Trophoblast cell (in vitro differentiated cells and primary cell): ENCODE measurements at regions not wholly inside any gene's neighbourhood (a gene's known extent, or its start where the extent isn't known, plus 50 kb on each side); places are given as distances from the start of the nearest gene placed in this dataset.

Experiments used
- DNase-seq, 2 donors: peaks; one replicate each; pipeline ENCODE4 v3.0.0-alpha.2; 2016
- H2AFZ ChIP-seq: 2 replicates; pipeline ENCODE4 v1.6.1; 2013; ENCODE audit warnings: low read length, moderate library complexity, mild to moderate bottlenecking; ENCODE audit not compliant: insufficient read depth, poor library complexity
- H2AK5ac ChIP-seq: 2 replicates; pipeline ENCODE4 v1.6.1; 2013; ENCODE audit warnings: mild to moderate bottlenecking, low read length
- H2BK120ac ChIP-seq: 2 replicates; pipeline ENCODE4 v1.6.1; 2013; ENCODE audit warnings: low read length, mild to moderate bottlenecking, moderate library complexity; ENCODE audit not compliant: insufficient read depth, poor library complexity
- H2BK12ac ChIP-seq: 2 replicates; pipeline ENCODE4 v1.6.1; 2013; ENCODE audit warnings: mild to moderate bottlenecking, low read length, moderate library complexity
- H2BK5ac ChIP-seq: 2 replicates; pipeline ENCODE4 v1.6.1; 2013; ENCODE audit warnings: low read length, low read depth, moderate library complexity, mild to moderate bottlenecking; ENCODE audit not compliant: poor library complexity
- H3K14ac ChIP-seq: 2 replicates; pipeline ENCODE4 v1.6.1; 2013; ENCODE audit warnings: mild to moderate bottlenecking, low read length
- H3K18ac ChIP-seq: 2 replicates; pipeline ENCODE4 v1.6.1; 2013; ENCODE audit warnings: mild to moderate bottlenecking, low read length
- H3K23ac ChIP-seq: 2 replicates; pipeline ENCODE4 v1.6.1; 2013; ENCODE audit warnings: low read length
- H3K27ac ChIP-seq: 2 replicates; pipeline ENCODE4 v1.5.1; 2013; ENCODE audit warnings: low read depth, mild to moderate bottlenecking, inconsistent platforms, low read length, moderate library complexity
- H3K27me3 ChIP-seq: 2 replicates; pipeline ENCODE4 v1.6.1; 2013; ENCODE audit warnings: inconsistent platforms, mild to moderate bottlenecking, low read length, moderate library complexity; ENCODE audit not compliant: insufficient read depth
- H3K36me3 ChIP-seq, 2 experiments: 1 replicate in 1 of 2; 2 replicates in 1 of 2; pipeline ENCODE4 v1.6.1; 2013; ENCODE audit warnings: low read length in 2 of 2, mild to moderate bottlenecking in 2 of 2, moderate library complexity in 1 of 2; ENCODE audit not compliant: insufficient read depth in 2 of 2, control insufficient read depth in 1 of 2
- H3K4ac ChIP-seq: 2 replicates; pipeline ENCODE4 v1.6.1; 2013; ENCODE audit warnings: low read depth, mild to moderate bottlenecking, low read length, moderate library complexity
- H3K4me1 ChIP-seq, 2 experiments: 1 replicate in 1 of 2; 2 replicates in 1 of 2; pipeline ENCODE4 v1.6.1; 2013; ENCODE audit warnings: low read length in 2 of 2, mild to moderate bottlenecking in 2 of 2, moderate library complexity in 1 of 2; ENCODE audit not compliant: insufficient read depth in 2 of 2, control insufficient read depth in 1 of 2
- H3K4me2 ChIP-seq: 2 replicates; pipeline ENCODE4 v1.6.1; 2013; ENCODE audit warnings: inconsistent platforms, mild to moderate bottlenecking, low read length, moderate library complexity
- H3K4me3 ChIP-seq: 2 replicates; pipeline ENCODE4 v1.5.1; 2013; ENCODE audit warnings: mild to moderate bottlenecking, low read depth, low read length, inconsistent platforms
- H3K79me1 ChIP-seq: one replicate; pipeline ENCODE4 v1.6.1; 2013; ENCODE audit warnings: low read length
- H3K79me2 ChIP-seq: 2 replicates; pipeline ENCODE4 v1.6.1; 2013; ENCODE audit warnings: low read length, mild to moderate bottlenecking; ENCODE audit not compliant: control insufficient read depth, insufficient read depth, poor library complexity
- H3K9ac ChIP-seq: 2 replicates; pipeline ENCODE4 v1.6.1; 2013; ENCODE audit warnings: mild to moderate bottlenecking, low read length
- H3K9me3 ChIP-seq: 2 replicates; pipeline ENCODE4 v1.6.1; 2013; ENCODE audit warnings: low read depth, mild to moderate bottlenecking, control low read depth, inconsistent platforms, low read length; ENCODE audit not compliant: insufficient read depth
- H4K12ac ChIP-seq: 2 replicates; pipeline ENCODE4 v1.6.1; 2013; ENCODE audit warnings: low read depth, mild to moderate bottlenecking, low read length, moderate library complexity
- H4K8ac ChIP-seq: 2 replicates; pipeline ENCODE4 v1.6.1; 2013; ENCODE audit warnings: low read depth, mild to moderate bottlenecking, low read length, moderate library complexity
- H4K91ac ChIP-seq: one replicate; pipeline ENCODE4 v1.6.1; 2013; ENCODE audit warnings: low read depth, mild to moderate bottlenecking, low read length, moderate library complexity
- WGBS: extraction: QIAGEN DNeasy Blood & Tissue Kit; methylation state at CpG from one replicate; pipeline ENCODE4 v1.1.7; 2013; ENCODE audit warnings: missing lambda C conversion rate; ENCODE audit not compliant: insufficient read length, insufficient coverage; ENCODE audit errors: extremely low coverage; 5-methylcytosine and 5-hydroxymethylcytosine counted together

DNA sequence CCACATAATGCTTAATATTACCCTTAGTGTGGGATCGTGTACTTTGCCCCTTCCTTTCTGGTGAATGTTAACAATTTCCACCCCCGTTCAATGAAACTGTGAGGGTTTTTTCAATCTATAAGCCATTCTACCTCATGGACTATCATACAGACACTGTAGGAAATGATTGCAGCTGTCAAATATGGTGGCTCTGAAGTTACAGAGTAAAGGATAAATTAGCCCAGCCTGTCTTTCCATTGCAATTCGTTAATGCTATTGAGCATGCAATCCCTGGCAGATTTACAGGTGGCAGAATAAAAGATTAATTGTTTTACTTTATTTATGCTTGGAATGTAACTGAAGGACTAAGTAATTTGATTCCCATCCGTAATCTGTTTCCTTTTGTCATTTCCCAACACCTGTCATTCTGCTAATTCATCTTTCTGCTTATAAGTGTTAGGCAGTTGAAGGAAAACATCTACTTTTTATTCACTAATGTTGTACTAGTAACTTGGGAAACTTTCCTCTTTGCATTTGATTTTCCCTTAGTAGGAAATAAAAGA is 1211.6 kb upstream of the LRRN3 start:
- no peak overlapping the region for H3K4ac ChIP-seq
- no peaks in the 10 kb centered on the region for H3K9me3 ChIP-seq
- H3K27me3 ChIP-seq = no peaks in the 10 kb centered on the region
- no peak overlapping the region for H4K8ac ChIP-seq
- no peak overlapping the region for H3K18ac ChIP-seq
- H3K36me3 ChIP-seq = no peaks in the 10 kb centered on the region
- H4K91ac ChIP-seq = no peak overlapping the region
- H3K4me1 ChIP-seq = no peaks in the 10 kb centered on the region
- H2BK5ac ChIP-seq = no peak overlapping the region
- H4K12ac ChIP-seq = no peak overlapping the region
- no peak overlapping the region for H3K27ac ChIP-seq
- no peaks in the 10 kb centered on the region for H3K79me1 ChIP-seq
- H2BK120ac ChIP-seq = no peak overlapping the region
- H2BK12ac ChIP-seq = no peak overlapping the region
- H2AFZ ChIP-seq = no peak overlapping the region
- no peak for DNase-seq
- no peak overlapping the region for H3K14ac ChIP-seq
- no peak overlapping the region for H2AK5ac ChIP-seq
- H3K23ac ChIP-seq = no peak overlapping the region
- no CpG with 5 or more reads among the region's 4 CpGs for WGBS
- H3K79me2 ChIP-seq = no peaks in the 10 kb centered on the region
- H3K4me3 ChIP-seq = no peak overlapping the region
- H3K4me2 ChIP-seq = no peak overlapping the region
- H3K9ac ChIP-seq = no peak overlapping the region

DNA sequence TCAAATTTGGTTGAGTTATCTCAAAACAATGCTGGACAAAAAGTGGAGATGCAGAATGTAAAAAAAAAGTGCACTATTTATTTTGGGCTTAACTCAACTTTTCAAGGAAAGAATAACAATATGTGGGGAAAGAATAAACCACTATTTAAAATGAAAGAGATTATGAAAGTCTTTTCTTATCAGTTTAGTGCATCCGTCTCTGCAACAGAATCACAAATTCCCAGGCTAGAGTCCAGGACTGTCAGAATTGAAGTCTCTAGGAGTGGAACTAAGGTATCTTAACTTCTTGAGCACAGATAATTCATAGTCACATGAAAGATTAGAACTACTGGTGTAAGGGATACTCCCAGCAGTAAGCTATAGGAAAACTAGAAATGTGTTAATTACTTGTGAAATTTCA is 1200.3 kb upstream of the LRRN3 start:
- Histone ChIP-seq H4K91ac (no peak overlapping the region), H2AK5ac (no peak overlapping the region), H3K4me3 (no peak overlapping the region), H3K4me1 (no peaks in the 10 kb centered on the region), H3K9ac (no peak overlapping the region), H2BK5ac (no peak overlapping the region), H3K9me3 (no peaks in the 10 kb centered on the region), H3K79me2 (no peaks in the 10 kb centered on the region), H2BK12ac (no peak overlapping the region), H3K27me3 (no peaks in the 10 kb centered on the region), H2AFZ (no peak overlapping the region), H3K79me1 (no peaks in the 10 kb centered on the region), H4K12ac (no peak overlapping the region), H3K4me2 (no peak overlapping the region), H4K8ac (no peak overlapping the region), H3K14ac (no peak overlapping the region), H3K18ac (no peak overlapping the region), H3K23ac (no peak overlapping the region), H3K36me3 (no peaks in the 10 kb centered on the region), H2BK120ac (no peak overlapping the region), H3K27ac (no peak overlapping the region), H3K4ac (no peak overlapping the region)
- DNase-seq = no peak
- WGBS = no CpG with 5 or more reads among the region's 1 CpG

DNA sequence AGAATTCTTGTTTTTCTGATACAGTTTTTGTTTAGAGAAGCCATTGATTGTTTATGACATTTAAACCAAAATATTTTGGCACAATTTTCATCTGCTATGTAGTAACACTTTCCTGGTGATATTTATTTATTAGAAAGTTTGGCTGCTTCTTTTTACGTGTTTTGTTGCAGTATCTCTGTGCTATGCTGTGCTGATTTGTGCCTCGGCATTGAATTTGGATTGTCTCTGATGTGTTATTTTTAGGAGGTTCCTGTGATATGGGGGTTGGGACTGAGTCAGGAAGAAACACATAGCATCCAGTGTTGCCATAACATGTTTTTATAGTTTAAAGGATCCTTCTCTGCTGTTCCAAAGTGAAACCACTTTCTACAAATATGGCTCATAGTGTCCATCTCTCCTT is 1197.7 kb upstream of the LRRN3 start:
- H3K4ac ChIP-seq = no peak overlapping the region
- no peak overlapping the region for H2BK120ac ChIP-seq
- no peak overlapping the region for H3K4me2 ChIP-seq

DNA sequence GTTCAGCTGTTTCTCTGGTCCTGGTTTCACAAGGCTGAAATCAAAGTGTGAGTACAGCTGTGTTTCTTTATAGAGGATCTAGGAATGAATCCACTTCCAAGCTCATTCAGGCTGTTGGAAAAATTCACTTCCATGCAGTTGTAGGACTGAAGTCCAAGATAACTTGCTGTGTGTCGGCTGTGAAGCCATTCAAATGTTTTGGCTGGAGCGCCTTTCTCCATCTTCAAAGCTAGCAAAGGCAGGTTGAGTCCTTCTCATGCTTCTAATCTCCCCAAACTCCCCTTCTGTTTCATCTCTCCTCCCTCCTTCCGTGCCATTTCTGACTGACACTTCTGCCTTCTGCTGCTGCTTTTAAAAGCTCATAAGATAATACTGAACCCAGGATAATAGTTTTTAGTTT is 1195.4 kb upstream of the LRRN3 start:
- Histone ChIP-seq H3K9ac (no peak overlapping the region), H3K23ac (no peak overlapping the region)

More for the DNA sequence above, 1197.7 kb upstream of the LRRN3 start:
- Histone ChIP-seq H4K8ac (no peak overlapping the region), H2AFZ (no peak overlapping the region), H3K27ac (no peak overlapping the region), H3K27me3 (no peaks in the 10 kb centered on the region), H3K4me3 (no peak overlapping the region), H2BK5ac (no peak overlapping the region), H3K9ac (no peak overlapping the region), H3K79me2 (no peaks in the 10 kb centered on the region), H3K9me3 (no peaks in the 10 kb centered on the region), H4K91ac (no peak overlapping the region), H2AK5ac (no peak overlapping the region), H3K79me1 (no peaks in the 10 kb centered on the region), H3K4me1 (no peaks in the 10 kb centered on the region), H2BK12ac (no peak overlapping the region), H3K23ac (no peak overlapping the region), H4K12ac (no peak overlapping the region), H3K18ac (no peak overlapping the region), H3K14ac (no peak overlapping the region), H3K36me3 (no peaks in the 10 kb centered on the region)
- no CpG with 5 or more reads among the region's 2 CpGs for WGBS
- DNase-seq = no peak

More for the DNA sequence above, 1195.4 kb upstream of the LRRN3 start:
- WGBS = no CpG with 5 or more reads among the region's 3 CpGs
- no peaks in the 10 kb centered on the region for H3K79me2 ChIP-seq
- H2BK12ac ChIP-seq = no peak overlapping the region
- H3K4me1 ChIP-seq = no peaks in the 10 kb centered on the region
- no peak overlapping the region for H2AFZ ChIP-seq
- H2BK5ac ChIP-seq = no peak overlapping the region
- no peaks in the 10 kb centered on the region for H3K79me1 ChIP-seq
- no peak overlapping the region for H3K27ac ChIP-seq
- H3K9me3 ChIP-seq = no peaks in the 10 kb centered on the region
- H2BK120ac ChIP-seq = no peak overlapping the region
- H3K18ac ChIP-seq = no peak overlapping the region
- no peak for DNase-seq
- no peak overlapping the region for H3K4me3 ChIP-seq
- H3K4me2 ChIP-seq = no peak overlapping the region
- H2AK5ac ChIP-seq = no peak overlapping the region
- H3K36me3 ChIP-seq = no peaks in the 10 kb centered on the region
- no peak overlapping the region for H3K14ac ChIP-seq
- H3K4ac ChIP-seq = no peak overlapping the region
- no peak overlapping the region for H4K91ac ChIP-seq
- H4K12ac ChIP-seq = no peak overlapping the region
- no peaks in the 10 kb centered on the region for H3K27me3 ChIP-seq
- H4K8ac ChIP-seq = no peak overlapping the region
